ENCODE measurements at regions not wholly inside any gene's neighbourhood (a gene's known extent, or its start where the extent isn't known, plus 50 kb on each side); places are given as distances from the start of the nearest gene placed in this dataset.

DNA sequence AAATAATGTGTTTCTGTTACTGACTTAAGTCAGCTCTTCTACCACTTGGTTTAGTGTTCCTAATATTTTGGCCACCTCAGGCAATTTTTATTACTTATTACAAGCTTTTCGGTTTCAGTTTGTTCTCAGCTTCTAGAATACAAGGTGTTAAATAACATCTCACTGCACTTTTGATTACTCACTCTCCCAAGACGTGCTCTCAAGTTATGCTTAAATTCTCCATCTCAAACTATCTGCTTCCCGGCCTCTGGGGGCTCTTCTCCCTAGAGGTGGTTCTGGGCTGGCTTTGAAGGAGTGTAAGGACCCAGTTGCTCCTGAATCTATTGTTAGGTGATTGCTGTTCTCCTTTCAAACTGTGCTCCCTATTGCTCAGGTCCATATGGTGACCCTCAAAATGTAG lies 193.9 kb upstream of the DDHD1 start:
- Histone ChIP-seq H3K27me3 (ENCODE audit: insufficient read depth, poor library complexity, severe bottlenecking) (no peaks in the 10 kb centered on the region), H3K27ac (replicated peaks) (no peak overlapping the region), H3K4me3 (replicated peaks; ENCODE audit: insufficient read depth, low read length) (no peak overlapping the region)
- DNase-seq (ENCODE audit: low read depth in 1 of 2, low spot score in 1 of 2): no peak
- TF ChIP-seq SPI1 (IDR thresholded peaks at IDR 0.05; ENCODE audit: borderline replicate concordance, low read depth) (no peak), POLR2AphosphoS5 (IDR thresholded peaks at IDR 0.05; ENCODE audit: low read depth) (no peak), GABPA (IDR thresholded peaks at IDR 0.05; ENCODE audit: low read depth) (no peak)
- TF ChIP-seq, protein P1, sequence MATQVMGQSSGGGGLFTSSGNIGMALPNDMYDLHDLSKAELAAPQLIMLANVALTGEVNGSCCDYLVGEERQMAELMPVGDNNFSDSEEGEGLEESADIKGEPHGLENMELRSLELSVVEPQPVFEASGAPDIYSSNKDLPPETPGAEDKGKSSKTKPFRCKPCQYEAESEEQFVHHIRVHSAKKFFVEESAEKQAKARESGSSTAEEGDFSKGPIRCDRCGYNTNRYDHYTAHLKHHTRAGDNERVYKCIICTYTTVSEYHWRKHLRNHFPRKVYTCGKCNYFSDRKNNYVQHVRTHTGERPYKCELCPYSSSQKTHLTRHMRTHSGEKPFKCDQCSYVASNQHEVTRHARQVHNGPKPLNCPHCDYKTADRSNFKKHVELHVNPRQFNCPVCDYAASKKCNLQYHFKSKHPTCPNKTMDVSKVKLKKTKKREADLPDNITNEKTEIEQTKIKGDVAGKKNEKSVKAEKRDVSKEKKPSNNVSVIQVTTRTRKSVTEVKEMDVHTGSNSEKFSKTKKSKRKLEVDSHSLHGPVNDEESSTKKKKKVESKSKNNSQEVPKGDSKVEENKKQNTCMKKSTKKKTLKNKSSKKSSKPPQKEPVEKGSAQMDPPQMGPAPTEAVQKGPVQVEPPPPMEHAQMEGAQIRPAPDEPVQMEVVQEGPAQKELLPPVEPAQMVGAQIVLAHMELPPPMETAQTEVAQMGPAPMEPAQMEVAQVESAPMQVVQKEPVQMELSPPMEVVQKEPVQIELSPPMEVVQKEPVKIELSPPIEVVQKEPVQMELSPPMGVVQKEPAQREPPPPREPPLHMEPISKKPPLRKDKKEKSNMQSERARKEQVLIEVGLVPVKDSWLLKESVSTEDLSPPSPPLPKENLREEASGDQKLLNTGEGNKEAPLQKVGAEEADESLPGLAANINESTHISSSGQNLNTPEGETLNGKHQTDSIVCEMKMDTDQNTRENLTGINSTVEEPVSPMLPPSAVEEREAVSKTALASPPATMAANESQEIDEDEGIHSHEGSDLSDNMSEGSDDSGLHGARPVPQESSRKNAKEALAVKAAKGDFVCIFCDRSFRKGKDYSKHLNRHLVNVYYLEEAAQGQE (IDR thresholded peaks at IDR 0.05; ENCODE audit: insufficient replicate concordance, low read depth): no peak
- TF ChIP-seq, protein P2, sequence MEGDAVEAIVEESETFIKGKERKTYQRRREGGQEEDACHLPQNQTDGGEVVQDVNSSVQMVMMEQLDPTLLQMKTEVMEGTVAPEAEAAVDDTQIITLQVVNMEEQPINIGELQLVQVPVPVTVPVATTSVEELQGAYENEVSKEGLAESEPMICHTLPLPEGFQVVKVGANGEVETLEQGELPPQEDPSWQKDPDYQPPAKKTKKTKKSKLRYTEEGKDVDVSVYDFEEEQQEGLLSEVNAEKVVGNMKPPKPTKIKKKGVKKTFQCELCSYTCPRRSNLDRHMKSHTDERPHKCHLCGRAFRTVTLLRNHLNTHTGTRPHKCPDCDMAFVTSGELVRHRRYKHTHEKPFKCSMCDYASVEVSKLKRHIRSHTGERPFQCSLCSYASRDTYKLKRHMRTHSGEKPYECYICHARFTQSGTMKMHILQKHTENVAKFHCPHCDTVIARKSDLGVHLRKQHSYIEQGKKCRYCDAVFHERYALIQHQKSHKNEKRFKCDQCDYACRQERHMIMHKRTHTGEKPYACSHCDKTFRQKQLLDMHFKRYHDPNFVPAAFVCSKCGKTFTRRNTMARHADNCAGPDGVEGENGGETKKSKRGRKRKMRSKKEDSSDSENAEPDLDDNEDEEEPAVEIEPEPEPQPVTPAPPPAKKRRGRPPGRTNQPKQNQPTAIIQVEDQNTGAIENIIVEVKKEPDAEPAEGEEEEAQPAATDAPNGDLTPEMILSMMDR (IDR thresholded peaks at IDR 0.05; ENCODE audit: insufficient read depth, low read length): no peak

DNA sequence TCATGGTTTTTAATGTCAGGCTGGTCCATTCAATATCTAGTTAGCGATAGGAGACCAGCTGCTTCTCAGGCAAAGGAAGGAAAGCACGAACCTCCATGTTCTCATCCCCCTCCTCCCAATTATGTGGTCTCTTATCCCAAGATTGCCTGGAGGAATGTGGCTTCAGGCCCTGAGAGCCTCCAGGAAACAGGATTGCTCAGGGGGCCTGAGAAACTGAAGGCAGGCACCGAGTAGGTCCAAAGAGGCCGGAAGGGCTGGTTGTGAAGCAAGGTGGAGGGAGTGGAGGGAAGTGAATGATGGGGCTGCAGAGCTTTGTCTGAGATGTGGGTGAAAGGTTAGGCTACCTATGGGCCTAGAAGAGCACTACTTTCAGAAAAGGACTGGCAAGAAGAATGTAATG lies 188.2 kb upstream of the DDHD1 start:
- H3K4me3 ChIP-seq (replicated peaks; ENCODE audit: insufficient read depth, low read length): no peak overlapping the region
- no peak for DNase-seq (ENCODE audit: low read depth in 1 of 2, low spot score in 1 of 2)
- H3K27me3 ChIP-seq (ENCODE audit: insufficient read depth, poor library complexity, severe bottlenecking): no peaks in the 10 kb centered on the region
- no peak overlapping the region for H3K27ac ChIP-seq (replicated peaks)
- TF ChIP-seq, protein P2 (IDR thresholded peaks at IDR 0.05; ENCODE audit: insufficient read depth, low read length): no peak
- TF ChIP-seq GABPA (IDR thresholded peaks at IDR 0.05; ENCODE audit: low read depth): no peak
- TF ChIP-seq SPI1 (IDR thresholded peaks at IDR 0.05; ENCODE audit: borderline replicate concordance, low read depth): no peak
- TF ChIP-seq POLR2AphosphoS5 (IDR thresholded peaks at IDR 0.05; ENCODE audit: low read depth): no peak
- TF ChIP-seq, protein P1 (IDR thresholded peaks at IDR 0.05; ENCODE audit: insufficient replicate concordance, low read depth): no peak

GRCh38 chr14:53338192-53338591 lies 185.1 kb upstream of the DDHD1 start:
- no peak for DNase-seq (ENCODE audit: low read depth in 1 of 2, low spot score in 1 of 2)
- Histone ChIP-seq H3K27me3 (ENCODE audit: insufficient read depth, poor library complexity, severe bottlenecking) (no peaks in the 10 kb centered on the region), H3K27ac (replicated peaks) (no peak overlapping the region), H3K4me3 (replicated peaks; ENCODE audit: insufficient read depth, low read length) (no peak overlapping the region)
- TF ChIP-seq, protein P1 (IDR thresholded peaks at IDR 0.05; ENCODE audit: insufficient replicate concordance, low read depth): no peak

- Histone ChIP-seq H3K27ac (replicated peaks) (no peak overlapping the region), H3K4me3 (replicated peaks; ENCODE audit: insufficient read depth, low read length) (no peak overlapping the region), H3K27me3 (ENCODE audit: insufficient read depth, poor library complexity, severe bottlenecking) (peaks cover 2% of the 10 kb centered on the region)
- no peak for DNase-seq (ENCODE audit: low read depth in 1 of 2, low spot score in 1 of 2)
- TF ChIP-seq POLR2AphosphoS5 (IDR thresholded peaks at IDR 0.05; ENCODE audit: low read depth): no peak
- TF ChIP-seq, protein P2 (IDR thresholded peaks at IDR 0.05; ENCODE audit: insufficient read depth, low read length): no peak
- TF ChIP-seq SPI1 (IDR thresholded peaks at IDR 0.05; ENCODE audit: borderline replicate concordance, low read depth): no peak
- TF ChIP-seq GABPA (IDR thresholded peaks at IDR 0.05; ENCODE audit: low read depth): no peak
- TF ChIP-seq, protein P1 (IDR thresholded peaks at IDR 0.05; ENCODE audit: insufficient replicate concordance, low read depth): no peak
These were observed 183.6 kb upstream of the DDHD1 start for GRCh38 chr14:53336729-53337128.

All from HL-60 (cell line).